Upper lobe of left lung (tissue), 6 donors: ENCODE measurements at regions not wholly inside any gene's neighbourhood (a gene's known extent, or its start where the extent isn't known, plus 50 kb on each side); places are given as distances from the start of the nearest gene placed in this dataset.

Experiments
- ATAC-seq, 2 donors: fragments of 200-7000 bp; cut with Tn5 transposase; one replicate each; pipeline ENCODE4 v1.9.1; 2022; ENCODE audit warnings: mild to moderate bottlenecking in 2 of 2, moderate library complexity in 2 of 2; ENCODE audit not compliant: low FRiP score in 2 of 2
- DNase-seq, 2 donors: peaks; one replicate each; pipeline ENCODE4 v3.0.0-alpha.2; 2019 to 2020
- H3K27ac ChIP-seq, 4 donors: fragments of 200-600 bp; sonication (generic); one replicate each; pipeline ENCODE4 v1.5.1; 2016 to 2019
- H3K27me3 ChIP-seq, 4 donors: fragments of 200-600 bp; sonication (generic); one replicate each; pipeline ENCODE4 v1.5.1; 2017 to 2019
- H3K36me3 ChIP-seq, 4 donors: fragments of 200-600 bp; sonication (generic); one replicate each; pipeline ENCODE4 v1.5.1; 2016 to 2019
- H3K4me1 ChIP-seq, 4 donors: fragments of 200-600 bp; sonication (generic); one replicate each; pipeline ENCODE4 v1.5.1; 2018 to 2019
- H3K4me3 ChIP-seq, 4 donors: fragments of 200-600 bp; sonication (generic); one replicate each; pipeline ENCODE4 v1.5.1; 2017 to 2019; ENCODE audit warnings: mild to moderate bottlenecking in 2 of 4, moderate library complexity in 1 of 4
- H3K9me3 ChIP-seq, 4 donors: fragments of 200-600 bp; sonication (generic); one replicate each; pipeline ENCODE4 v1.5.1; 2018 to 2019
- EP300 ChIP-seq, 4 donors: sonication (generic); formaldehyde crosslinking; IDR thresholded peaks; one replicate each; pipeline ENCODE4 v1.5.1; 2017; ENCODE audit warnings: antibody characterized with exemption in 4 of 4, control low read depth in 2 of 4
- POLR2A ChIP-seq, 4 donors: fragments of 450-650 bp; IDR thresholded peaks; one replicate each; pipeline ENCODE4 v1.5.1; 2016 to 2017; ENCODE audit warnings: antibody characterized with exemption in 4 of 4, mild to moderate bottlenecking in 2 of 4
- POLR2AphosphoS5 ChIP-seq, 2 donors: sonication (generic); formaldehyde crosslinking; IDR thresholded peaks; one replicate each; pipeline ENCODE4 v1.5.1; 2017; ENCODE audit warnings: antibody characterized with exemption in 2 of 2
- WGBS, 2 donors: methylation state at CpG; one replicate each; pipeline ENCODE4 v1.1.5; 2017 to 2018; 5-methylcytosine and 5-hydroxymethylcytosine counted together
- TF ChIP-seq, protein P1 (sequence below), 6 experiments: fragments of 450-650 bp in 4 of 6; fragments of 200-600 bp in 2 of 6; sonication (generic) in 2 of 6; IDR thresholded peaks; one replicate each; pipeline ENCODE4 v1.5.1; 2016 to 2019; ENCODE audit warnings: antibody characterized with exemption in 6 of 6
- donor health status: DM: no; HTN: no; CAD: no; lungs with moderate emphysema.
- donor health status: DM: no; HTN: yes; CAD: no; lungs with severe emphysema.

DNA sequence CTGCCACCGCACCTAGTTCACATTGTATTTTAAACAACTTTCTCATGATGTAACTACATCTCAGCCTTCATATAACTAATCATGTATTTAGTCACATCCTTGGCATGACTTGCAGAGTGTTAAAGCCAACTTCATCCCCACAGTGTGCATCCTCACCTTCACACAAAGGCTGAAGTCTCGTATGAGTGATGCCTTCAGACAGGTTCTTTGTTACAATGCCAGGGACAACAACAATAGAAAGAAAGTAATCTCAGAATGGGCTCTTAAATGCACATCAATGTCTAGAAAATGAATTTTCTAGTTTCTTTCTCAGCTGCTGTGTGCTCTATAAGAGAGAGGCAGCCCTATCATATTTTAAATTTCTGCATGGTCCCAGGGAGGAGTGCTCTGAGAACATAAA lies 221.3 kb downstream of the DIO2 start:
- Histone ChIP-seq H3K36me3 (no peaks in the 10 kb centered on the region), H3K9me3 (no peaks in the 10 kb centered on the region), H3K27ac (no peak overlapping the region), H3K4me3 (no peak overlapping the region), H3K27me3 (no peaks in the 10 kb centered on the region), H3K4me1 (no peaks in the 10 kb centered on the region)
- DNase-seq (no peak), ATAC-seq (no peak)
- WGBS, 2 donors, result 85 to 87% methylated on average over 2 of the region's 2 CpGs
- TF ChIP-seq POLR2AphosphoS5 (IDR thresholded peaks at IDR 0.05), result no peak
- TF ChIP-seq POLR2A (IDR thresholded peaks at IDR 0.05), result no peak

DNA sequence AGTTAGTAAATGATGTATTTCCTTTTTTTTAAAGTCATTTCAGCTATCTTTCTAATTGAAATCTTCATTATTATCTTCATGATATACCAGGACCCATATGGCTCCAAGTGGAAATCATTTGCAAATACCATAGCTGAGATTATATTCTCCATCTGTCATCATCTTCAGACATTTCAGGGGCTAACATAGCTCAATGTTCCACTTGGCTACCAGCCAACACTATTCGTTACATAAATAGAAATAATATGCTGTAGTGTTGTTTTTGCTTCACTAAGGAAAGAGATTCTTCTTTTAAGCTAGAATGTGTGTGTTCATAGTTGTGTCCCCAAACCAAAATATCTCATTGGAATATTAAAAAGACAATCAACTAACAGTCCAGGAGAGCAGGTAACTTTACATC lies 225.1 kb downstream of the DIO2 start:
- ATAC-seq, result no peak
- H3K27me3 ChIP-seq, result no peaks in the 10 kb centered on the region
- H3K36me3 ChIP-seq, result no peaks in the 10 kb centered on the region
- TF ChIP-seq POLR2AphosphoS5 (IDR thresholded peaks at IDR 0.05) (no peak), EP300 (IDR thresholded peaks at IDR 0.05) (no peak), POLR2A (IDR thresholded peaks at IDR 0.05) (no peak)
- TF ChIP-seq, protein P1, sequence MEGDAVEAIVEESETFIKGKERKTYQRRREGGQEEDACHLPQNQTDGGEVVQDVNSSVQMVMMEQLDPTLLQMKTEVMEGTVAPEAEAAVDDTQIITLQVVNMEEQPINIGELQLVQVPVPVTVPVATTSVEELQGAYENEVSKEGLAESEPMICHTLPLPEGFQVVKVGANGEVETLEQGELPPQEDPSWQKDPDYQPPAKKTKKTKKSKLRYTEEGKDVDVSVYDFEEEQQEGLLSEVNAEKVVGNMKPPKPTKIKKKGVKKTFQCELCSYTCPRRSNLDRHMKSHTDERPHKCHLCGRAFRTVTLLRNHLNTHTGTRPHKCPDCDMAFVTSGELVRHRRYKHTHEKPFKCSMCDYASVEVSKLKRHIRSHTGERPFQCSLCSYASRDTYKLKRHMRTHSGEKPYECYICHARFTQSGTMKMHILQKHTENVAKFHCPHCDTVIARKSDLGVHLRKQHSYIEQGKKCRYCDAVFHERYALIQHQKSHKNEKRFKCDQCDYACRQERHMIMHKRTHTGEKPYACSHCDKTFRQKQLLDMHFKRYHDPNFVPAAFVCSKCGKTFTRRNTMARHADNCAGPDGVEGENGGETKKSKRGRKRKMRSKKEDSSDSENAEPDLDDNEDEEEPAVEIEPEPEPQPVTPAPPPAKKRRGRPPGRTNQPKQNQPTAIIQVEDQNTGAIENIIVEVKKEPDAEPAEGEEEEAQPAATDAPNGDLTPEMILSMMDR (IDR thresholded peaks at IDR 0.05), result no peak
- H3K9me3 ChIP-seq, result no peaks in the 10 kb centered on the region
- WGBS, 2 donors, result 58 to 86% methylated on average over 1 of the region's 1 CpG
- no peak for DNase-seq
- no peak overlapping the region for H3K4me3 ChIP-seq
- H3K27ac ChIP-seq, result no peak overlapping the region
- no peaks in the 10 kb centered on the region for H3K4me1 ChIP-seq

DNA sequence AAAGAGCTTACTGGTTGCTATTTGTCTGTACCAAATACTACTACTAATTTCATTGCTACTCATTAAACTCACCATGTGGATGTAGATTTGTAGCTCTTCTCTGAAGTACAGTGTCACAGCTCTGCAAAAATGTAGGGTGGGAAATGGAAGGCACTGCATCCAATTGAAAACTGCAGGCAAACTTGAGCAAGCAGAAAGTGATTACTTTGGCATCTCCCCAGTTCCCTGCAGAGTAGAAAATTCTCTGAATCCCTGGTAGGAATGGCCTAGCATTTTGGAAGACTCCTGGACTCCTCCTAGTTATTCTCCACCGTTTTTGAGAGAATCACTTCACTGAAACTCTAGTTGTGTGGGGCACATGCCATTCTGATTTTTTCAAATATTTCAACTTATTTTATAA lies 239.1 kb downstream of the DIO2 start:
- Histone ChIP-seq H3K4me1 (no peaks in the 10 kb centered on the region), H3K9me3 (no peaks in the 10 kb centered on the region), H3K36me3 (no peaks in the 10 kb centered on the region), H3K4me3 (no peak overlapping the region), H3K27ac (no peak overlapping the region), H3K27me3 (no peaks in the 10 kb centered on the region)
- no peak for DNase-seq
- TF ChIP-seq EP300 (IDR thresholded peaks at IDR 0.05), result no peak
- no peak for TF ChIP-seq POLR2A (IDR thresholded peaks at IDR 0.05)
- TF ChIP-seq, protein P1 (IDR thresholded peaks at IDR 0.05), result no peak
- TF ChIP-seq POLR2AphosphoS5 (IDR thresholded peaks at IDR 0.05), result no peak
- 21 to 36% methylated on average over 1 of the region's 1 CpG for WGBS, 2 donors
- ATAC-seq, result no peak

DNA sequence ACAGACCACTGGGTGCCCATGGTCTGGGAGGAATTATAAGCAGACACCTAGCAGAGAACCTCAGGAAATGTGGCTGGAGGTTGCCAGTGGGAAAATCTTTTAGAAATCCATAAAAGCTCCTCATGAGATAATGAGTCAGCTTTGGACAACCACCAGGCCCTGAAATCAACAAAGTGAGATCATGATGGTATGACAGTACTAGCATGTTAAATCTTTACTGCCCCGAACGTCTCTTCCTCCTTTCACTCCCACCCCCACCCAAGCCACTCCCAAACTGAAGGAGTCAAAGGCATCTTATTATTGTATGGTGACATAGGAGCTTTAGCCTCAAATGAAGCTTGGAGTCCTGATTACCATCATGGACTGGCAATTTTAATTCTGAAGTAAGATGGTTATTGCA lies 240.0 kb downstream of the DIO2 start:
- Histone ChIP-seq H3K27ac (no peak overlapping the region), H3K4me1 (no peaks in the 10 kb centered on the region), H3K27me3 (no peaks in the 10 kb centered on the region), H3K4me3 (no peak overlapping the region), H3K36me3 (no peaks in the 10 kb centered on the region), H3K9me3 (no peaks in the 10 kb centered on the region)
- DNase-seq (no peak), ATAC-seq (peak in 1 of 2 donors; percentile 75)
- TF ChIP-seq, protein P1 (IDR thresholded peaks at IDR 0.05), result no peak
- no peak for TF ChIP-seq EP300 (IDR thresholded peaks at IDR 0.05)
- no peak for TF ChIP-seq POLR2AphosphoS5 (IDR thresholded peaks at IDR 0.05)
- TF ChIP-seq POLR2A (IDR thresholded peaks at IDR 0.05), result no peak
- 77 to 80% methylated on average over 2 of the region's 2 CpGs for WGBS, 2 donors

DNA sequence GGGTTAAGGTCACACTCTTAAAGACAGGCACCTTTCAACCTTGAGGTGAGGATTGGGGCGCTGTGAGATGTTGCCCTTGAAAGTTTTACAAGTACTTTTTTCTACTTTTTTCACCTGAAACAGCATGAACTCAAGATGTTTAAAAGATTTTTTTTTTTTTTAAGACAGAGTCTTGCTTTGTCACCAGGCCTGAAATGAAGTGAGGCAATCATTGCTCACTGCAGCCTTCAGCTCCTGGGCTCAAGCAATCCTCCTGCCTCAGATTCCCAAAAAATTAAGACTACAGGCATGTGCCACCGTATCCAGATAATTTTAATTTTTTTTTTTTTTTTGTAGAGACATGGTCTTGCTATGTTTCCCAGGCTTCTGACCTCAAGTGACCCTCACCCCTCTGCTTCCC lies 243.9 kb downstream of the DIO2 start:
- TF ChIP-seq POLR2AphosphoS5 (IDR thresholded peaks at IDR 0.05) (no peak), POLR2A (IDR thresholded peaks at IDR 0.05) (no peak), EP300 (IDR thresholded peaks at IDR 0.05) (no peak)
- TF ChIP-seq, protein P1 (IDR thresholded peaks at IDR 0.05), result no peak
- DNase-seq (no peak), ATAC-seq (no peak)
- Histone ChIP-seq H3K4me1 (no peaks in the 10 kb centered on the region), H3K27me3 (no peaks in the 10 kb centered on the region), H3K4me3 (no peak overlapping the region), H3K36me3 (no peaks in the 10 kb centered on the region), H3K27ac (no peak overlapping the region), H3K9me3 (no peaks in the 10 kb centered on the region)
- whole genome bisulfite sequencing, 2 donors, result 24 to 36% methylated on average over 2 of the region's 2 CpGs
